ENCODE measurements at regions not wholly inside any gene's neighbourhood (a gene's known extent, or its start where the extent isn't known, plus 50 kb on each side); places are given as distances from the start of the nearest gene placed in this dataset.
"Not testable (repeated sequence)": the region's sequence is repeated elsewhere in the genome, so short reads cannot be mapped to it uniquely, and the experiment has no call there.

DNA sequence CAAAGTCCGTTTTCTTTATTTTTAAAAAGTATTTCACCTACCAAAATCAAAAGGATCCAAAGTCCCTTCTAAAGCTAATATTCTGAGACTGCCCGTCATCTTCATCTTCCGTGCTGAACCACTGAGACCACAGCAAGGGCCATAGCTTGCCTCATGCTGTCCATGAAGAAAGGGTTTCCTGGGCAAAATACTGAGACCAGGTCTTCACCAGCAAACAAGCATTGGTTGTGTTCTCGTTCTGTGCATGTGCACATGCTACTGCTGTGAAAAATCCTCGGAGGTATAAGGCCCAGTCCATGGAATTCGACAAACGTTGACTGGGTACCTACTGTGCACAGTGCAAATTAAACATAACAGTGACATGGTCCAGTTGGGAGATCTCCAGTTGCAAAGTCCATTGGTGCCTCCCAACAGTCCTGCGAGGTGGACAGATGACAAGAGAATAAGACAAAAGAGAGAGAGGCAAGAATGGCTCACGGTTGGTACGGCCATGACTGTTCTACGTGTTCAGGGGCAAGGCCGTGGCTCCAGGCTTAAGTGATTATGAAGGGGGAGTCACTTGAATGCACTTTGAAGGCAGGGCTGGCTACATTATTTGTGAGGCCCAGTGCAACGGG is 192.6 kb upstream of the GLI2 start:
- peaks cover 0 to 5% (median 0%) of the 10 kb centered on the region in 7 donors for H3K9me3 Mint-ChIP-seq
- no peak overlapping the region for H3K4me3 Mint-ChIP-seq
- H3K4me1 Mint-ChIP-seq = no peaks in the 10 kb centered on the region
- H3K27me3 Mint-ChIP-seq = peaks cover 0 to 8% (median 8%) of the 10 kb centered on the region in 3 donors
- no peak for DNase-seq
- ATAC-seq (ENCODE audit: low read depth in 2 of 2) = no peak
- no peak overlapping the region for H3K27ac Mint-ChIP-seq
- no peaks in the 10 kb centered on the region for H3K36me3 Mint-ChIP-seq

- Mint-ChIP-seq H3K4me1 (no peaks in the 10 kb centered on the region), H3K9me3 (peaks cover 0 to 5% (median 0%) of the 10 kb centered on the region in 7 donors), H3K27me3 (peaks cover 0 to 8% (median 8%) of the 10 kb centered on the region in 3 donors), H3K36me3 (no peaks in the 10 kb centered on the region), H3K4me3 (no peak overlapping the region), H3K27ac (no peak overlapping the region)
- DNase-seq (no peak), ATAC-seq (ENCODE audit: low read depth in 2 of 2) (no peak)
Measured at GRCh38 chr2:120543899-120544298, 191.8 kb upstream of the GLI2 start.

DNA sequence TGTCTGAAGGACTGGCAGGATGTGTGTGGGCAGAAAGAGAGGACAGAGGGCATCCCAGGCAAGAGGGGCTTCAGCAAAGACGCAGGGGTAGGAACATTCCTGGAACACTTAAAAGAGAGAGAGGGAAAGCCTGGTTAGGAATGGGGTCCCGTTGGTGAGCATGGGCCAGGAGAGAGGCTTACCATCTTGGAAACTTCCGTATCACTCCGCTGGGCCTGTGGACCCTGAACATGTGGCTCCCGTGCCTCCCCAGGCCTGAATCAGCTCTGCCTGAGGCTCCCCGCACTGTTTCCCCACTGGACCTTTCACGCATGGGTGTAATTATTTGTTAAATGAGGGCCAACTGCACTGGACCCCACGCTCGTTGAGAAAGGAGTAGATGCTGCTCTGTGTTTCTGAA is 191.1 kb upstream of the GLI2 start:
- Mint-ChIP-seq H3K36me3 (no peaks in the 10 kb centered on the region), H3K9me3 (peaks cover 0 to 5% (median 0%) of the 10 kb centered on the region in 7 donors), H3K27me3 (peaks cover 0 to 8% (median 8%) of the 10 kb centered on the region in 3 donors), H3K27ac (no peak overlapping the region), H3K4me1 (no peaks in the 10 kb centered on the region), H3K4me3 (peak overlapping the region in 2 of 8 donors; percentile 11 to 18)
- no peak for ATAC-seq (ENCODE audit: low read depth in 2 of 2)
- DNase-seq = no peak

DNA sequence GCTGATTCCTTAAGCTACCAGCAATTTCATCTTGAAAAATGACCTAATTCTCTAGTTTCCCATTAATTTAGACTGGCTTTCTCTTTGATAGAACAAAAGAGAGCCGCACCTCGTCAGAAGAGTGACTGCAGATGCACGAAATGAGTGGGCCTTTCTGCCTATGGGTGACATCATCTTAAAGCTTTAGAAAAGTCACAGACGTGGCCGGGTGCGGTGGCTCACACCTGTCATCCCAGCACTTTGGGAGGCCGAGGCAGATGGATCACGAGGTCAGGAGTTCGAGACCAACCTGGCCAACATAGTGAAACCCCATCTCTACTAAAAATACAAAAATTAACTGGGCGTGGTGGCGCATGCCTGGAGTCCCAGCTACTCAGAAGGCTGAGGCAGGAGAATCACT is 190.7 kb upstream of the GLI2 start:
- H3K9me3 Mint-ChIP-seq; ATAC-seq (ENCODE audit: low read depth in 2 of 2); DNase-seq; H3K27ac Mint-ChIP-seq; H3K36me3 Mint-ChIP-seq; H3K27me3 Mint-ChIP-seq; H3K4me3 Mint-ChIP-seq; H3K4me1 Mint-ChIP-seq: not testable (repeated sequence)

- H3K9me3 Mint-ChIP-seq = peaks cover 0 to 5% (median 0%) of the 10 kb centered on the region in 7 donors
- peak overlapping the region in 1 of 6 donors; percentile 16 for H3K27ac Mint-ChIP-seq
- no peaks in the 10 kb centered on the region for H3K36me3 Mint-ChIP-seq
- H3K27me3 Mint-ChIP-seq = peaks cover 0 to 8% (median 8%) of the 10 kb centered on the region in 3 donors
- ATAC-seq (ENCODE audit: low read depth in 2 of 2) = no peak
- DNase-seq = no peak
- H3K4me1 Mint-ChIP-seq = no peaks in the 10 kb centered on the region
- no peak overlapping the region for H3K4me3 Mint-ChIP-seq
Measured at GRCh38 chr2:120545521-120546047, 190.1 kb upstream of the GLI2 start.

- no peak for DNase-seq
- H3K9me3 Mint-ChIP-seq = peaks cover 0 to 5% (median 0%) of the 10 kb centered on the region in 7 donors
- no peak for ATAC-seq (ENCODE audit: low read depth in 2 of 2)
- peak overlapping the region in 1 of 6 donors; percentile 16 for H3K27ac Mint-ChIP-seq
- no peak overlapping the region for H3K4me3 Mint-ChIP-seq
- peaks cover 0 to 8% (median 8%) of the 10 kb centered on the region in 3 donors for H3K27me3 Mint-ChIP-seq
- no peaks in the 10 kb centered on the region for H3K36me3 Mint-ChIP-seq
- H3K4me1 Mint-ChIP-seq = no peaks in the 10 kb centered on the region
Measured at GRCh38 chr2:120546048-120546864, 189.4 kb upstream of the GLI2 start.

DNA sequence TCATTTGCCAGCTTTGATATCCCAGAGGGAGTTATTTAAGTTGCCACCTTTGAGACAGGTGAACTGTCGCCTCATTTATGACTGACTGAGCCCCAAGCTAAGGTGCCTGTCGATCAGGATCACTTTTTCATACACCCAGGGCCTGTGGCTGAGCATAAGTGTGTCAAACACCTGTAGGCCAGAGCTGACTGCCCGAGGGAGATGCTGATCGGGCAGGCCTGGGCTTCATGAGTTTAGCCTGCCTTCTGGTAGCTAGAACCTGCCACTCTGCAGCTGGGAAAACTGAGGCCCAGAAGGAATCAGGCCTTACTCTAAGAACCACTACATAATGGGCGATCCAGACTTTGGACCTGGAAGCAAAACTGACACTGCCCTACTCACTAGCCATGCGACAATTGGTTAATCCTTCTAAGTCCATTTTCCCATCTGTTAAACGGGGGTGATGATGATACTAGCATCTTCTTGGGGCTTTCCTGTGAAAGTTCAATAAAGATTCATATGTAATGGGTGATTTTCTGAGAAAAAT is 188.7 kb upstream of the GLI2 start:
- ATAC-seq (ENCODE audit: low read depth in 2 of 2) (no peak), DNase-seq (no peak)
- Mint-ChIP-seq H3K27me3 (peaks cover 0 to 8% (median 8%) of the 10 kb centered on the region in 3 donors), H3K4me1 (no peaks in the 10 kb centered on the region), H3K9me3 (peaks cover 0 to 5% (median 0%) of the 10 kb centered on the region in 7 donors), H3K36me3 (no peaks in the 10 kb centered on the region), H3K4me3 (no peak overlapping the region), H3K27ac (no peak overlapping the region)

DNA sequence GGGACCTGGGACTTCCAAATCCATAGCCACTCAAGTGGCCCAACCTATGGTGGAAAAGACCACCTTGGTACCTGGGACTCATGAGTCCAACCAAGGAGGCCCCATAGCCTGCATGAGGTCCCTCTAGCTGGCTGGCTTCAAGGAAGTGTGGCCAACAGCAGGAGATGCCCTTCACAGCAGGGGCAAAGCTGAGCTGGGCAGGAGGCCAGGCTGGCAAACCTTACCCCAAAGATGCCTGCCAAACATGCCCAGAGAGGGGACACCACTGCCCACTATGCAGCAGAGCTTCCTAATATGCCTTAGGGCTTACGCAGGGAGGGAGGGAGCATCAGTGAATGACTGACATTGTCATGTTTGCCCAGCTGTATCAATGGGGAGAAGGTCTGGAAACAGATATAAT is 188.0 kb upstream of the GLI2 start:
- H3K27me3 Mint-ChIP-seq = peaks cover 2 to 11% (median 4%) of the 10 kb centered on the region in 3 donors
- H3K4me1 Mint-ChIP-seq = peaks cover 0 to 3% (median 0%) of the 10 kb centered on the region in 3 donors
- no peaks in the 10 kb centered on the region for H3K36me3 Mint-ChIP-seq
- DNase-seq = no peak
- H3K27ac Mint-ChIP-seq = no peak overlapping the region
- H3K9me3 Mint-ChIP-seq = peaks cover 0 to 5% (median 0%) of the 10 kb centered on the region in 7 donors
- no peak for ATAC-seq (ENCODE audit: low read depth in 2 of 2)
- H3K4me3 Mint-ChIP-seq = no peak overlapping the region

- Mint-ChIP-seq H3K9me3 (peaks cover 0 to 5% (median 0%) of the 10 kb centered on the region in 7 donors), H3K4me3 (no peak overlapping the region), H3K4me1 (peaks cover 0 to 7% (median 3%) of the 10 kb centered on the region in 3 donors), H3K36me3 (no peaks in the 10 kb centered on the region), H3K27me3 (peaks cover 8 to 20% (median 12%) of the 10 kb centered on the region in 3 donors), H3K27ac (no peak overlapping the region)
- DNase-seq = no peak
- ATAC-seq (ENCODE audit: low read depth in 2 of 2) = no peak
Measured at GRCh38 chr2:120548627-120549608, 186.8 kb upstream of the GLI2 start.

DNA sequence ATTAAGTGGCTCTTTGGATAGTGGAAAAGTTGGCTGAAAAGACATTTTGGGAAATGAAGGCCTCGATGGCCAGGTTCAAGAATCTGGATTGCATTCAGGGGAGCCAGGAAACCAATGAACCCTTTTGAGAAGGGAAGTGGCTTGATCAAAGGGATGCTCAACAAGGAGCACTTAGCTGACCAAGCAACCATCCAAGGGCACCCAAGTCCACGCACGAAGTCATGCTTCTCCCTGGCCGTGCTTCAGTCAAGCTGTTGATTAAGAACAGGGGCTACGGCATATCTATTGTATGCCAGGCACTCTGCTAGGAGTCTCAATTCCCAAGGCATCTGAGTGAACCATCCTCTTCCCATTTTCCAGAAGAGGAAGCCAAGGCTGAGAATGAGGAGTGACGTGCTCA is 185.8 kb upstream of the GLI2 start:
- peaks cover 8 to 19% (median 18%) of the 10 kb centered on the region in 3 donors for H3K27me3 Mint-ChIP-seq

GRCh38 chr2:120550282-120550681 is 185.4 kb upstream of the GLI2 start:
- H3K27ac Mint-ChIP-seq = no peak overlapping the region
- H3K9me3 Mint-ChIP-seq = no peaks in the 10 kb centered on the region
- ATAC-seq (ENCODE audit: low read depth in 2 of 2) (no peak), DNase-seq (no peak)
- no peaks in the 10 kb centered on the region for H3K36me3 Mint-ChIP-seq
- H3K27me3 Mint-ChIP-seq = peaks cover 8 to 23% (median 19%) of the 10 kb centered on the region in 3 donors
- peaks cover 0 to 7% (median 3%) of the 10 kb centered on the region in 3 donors for H3K4me1 Mint-ChIP-seq
- no peak overlapping the region for H3K4me3 Mint-ChIP-seq

More for the DNA sequence above, 185.8 kb upstream of the GLI2 start:
- Mint-ChIP-seq H3K27ac (no peak overlapping the region), H3K9me3 (no peaks in the 10 kb centered on the region), H3K4me3 (no peak overlapping the region), H3K4me1 (peaks cover 0 to 7% (median 3%) of the 10 kb centered on the region in 3 donors), H3K36me3 (no peaks in the 10 kb centered on the region)
- no peak for ATAC-seq (ENCODE audit: low read depth in 2 of 2)
- no peak for DNase-seq

DNA sequence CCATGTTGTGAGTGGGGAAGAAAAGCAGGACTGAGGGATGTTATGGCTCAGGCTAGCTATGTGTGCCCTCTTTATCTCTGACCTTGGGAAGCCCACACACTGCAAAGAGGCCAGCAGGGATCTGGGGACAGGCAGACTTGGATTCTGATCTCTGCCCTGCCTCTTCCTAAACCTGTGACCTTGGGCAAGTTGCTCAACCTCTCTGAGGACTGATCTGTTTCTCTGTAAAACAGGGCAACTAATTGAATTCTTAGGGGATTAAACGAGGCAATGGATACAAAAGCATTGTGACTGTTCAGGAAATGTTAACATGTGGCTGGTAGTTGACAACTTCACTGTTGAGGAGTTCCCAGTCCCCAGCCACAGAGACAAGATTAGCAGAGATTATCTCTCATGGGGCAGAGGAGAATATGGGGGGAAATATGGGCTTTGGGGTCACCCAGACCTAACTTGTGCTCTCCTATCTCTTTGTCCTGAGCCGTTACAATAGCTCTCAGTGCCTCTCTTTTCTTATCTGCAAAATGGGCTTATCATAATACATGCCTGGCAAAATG is 184.7 kb upstream of the GLI2 start:
- Mint-ChIP-seq H3K4me3 (no peak overlapping the region), H3K27me3 (peaks cover 8 to 23% (median 19%) of the 10 kb centered on the region in 3 donors), H3K27ac (no peak overlapping the region), H3K4me1 (peaks cover 0 to 7% (median 3%) of the 10 kb centered on the region in 3 donors), H3K36me3 (no peaks in the 10 kb centered on the region), H3K9me3 (no peaks in the 10 kb centered on the region)
- DNase-seq (no peak), ATAC-seq (ENCODE audit: low read depth in 2 of 2) (no peak)
